K562 (cell line): ENCODE measurements at regions not wholly inside any gene's neighbourhood (a gene's known extent, or its start where the extent isn't known, plus 50 kb on each side); places are given as distances from the start of the nearest gene placed in this dataset.

ENCODE experiments used
- ATAC-seq: fragments of 200-7000 bp; cut with Tn5 transposase; 3 replicates; pipeline ENCODE4 v1.9.1; 2020; ENCODE audit warnings: moderate library complexity
- BruUV-seq: library from RNA; stranded (reverse); fragments of 400-500 nt; replicated peaks from 2 replicates; lab custom pipeline; 2021; lab: Mats Ljungman, UMichigan
- CTCF ChIA-PET: fragments of 300-600 bp; formaldehyde crosslinking; extraction: SDS; loops from one replicate; lab custom pipeline; 2021; ENCODE audit warnings: low intra/inter-chr PET ratio; lab: Yijun Ruan, JAX
- POLR2A ChIA-PET: fragments of 300-600, 350-650 bp; sonication (Branson Sonifier 250); formaldehyde crosslinking; extraction: SDS; loops from one replicate; lab custom pipeline; 2021; ENCODE audit warnings: antibody characterized with exemption, inconsistent platforms; lab: Yijun Ruan, JAX
- DNase-seq, 4 experiments: peaks; one replicate each; pipeline versions ENCODE4 v3.0.0 to v3.0.0-alpha.2; 2011 to 2018; ENCODE audit warnings: low spot score in 3 of 4, mixed read lengths in 3 of 4; ENCODE audit errors: extremely low read depth in 1 of 4
- FAIRE-seq: peaks from 2 replicates; lab custom pipeline; 2011; peaks lifted over from hg19 to GRCh38; lab: Jason Lieb, UNC
- H2AFZ ChIP-seq: 2 replicates; pipeline ENCODE4 v1.6.0; 2011; ENCODE audit warnings: low read depth, low read length, control low read depth, inconsistent platforms
- H3K27ac ChIP-seq: fragments of 200-600 bp; 3 replicates; pipeline ENCODE4 v1.8.0; 2011; ENCODE audit warnings: low read depth, mild to moderate bottlenecking, control low read depth, inconsistent platforms, low read length, moderate library complexity, mixed read lengths; ENCODE audit errors: extremely low read depth
- H3K27me3 ChIP-seq, 2 experiments: fragments of 300-600 bp in 1 of 2; 2 replicates in 1 of 2; 3 replicates in 1 of 2; pipeline versions ENCODE4 v1.6.0 to v1.8.0; 2011; ENCODE audit warnings: inconsistent platforms in 2 of 2, low read length in 2 of 2, mild to moderate bottlenecking in 1 of 2, mixed read lengths in 1 of 2, moderate library complexity in 1 of 2; ENCODE audit not compliant: control insufficient read depth in 2 of 2, insufficient read depth in 2 of 2
- H3K36me3 ChIP-seq: fragments of 300-600 bp; 3 replicates; pipeline ENCODE4 v1.8.0; 2011; ENCODE audit warnings: mild to moderate bottlenecking, low read length, inconsistent platforms; ENCODE audit not compliant: control insufficient read depth, insufficient read depth
- H3K4me1 ChIP-seq, 2 experiments: fragments of 200-600 bp in 1 of 2; replicated peaks in 1 of 2; 2 replicates in 1 of 2; 3 replicates in 1 of 2; pipeline versions ENCODE4 v1.5.1 to v1.8.0; 2011; ENCODE audit warnings: inconsistent platforms in 2 of 2, low read length in 2 of 2, mild to moderate bottlenecking in 1 of 2, mixed read lengths in 1 of 2, moderate library complexity in 1 of 2; ENCODE audit not compliant: control insufficient read depth in 2 of 2, insufficient read depth in 2 of 2
- H3K4me2 ChIP-seq: 2 replicates; pipeline ENCODE4 v1.6.1; 2011; ENCODE audit warnings: low read length, control low read depth, inconsistent platforms, mixed read lengths; ENCODE audit not compliant: insufficient read depth
- H3K4me3 ChIP-seq: fragments of 200-600 bp; sonication (generic), shearing (Covaris generic); 2 replicates; pipeline ENCODE4 v1.5.1; 2016; ENCODE audit warnings: control low read depth, inconsistent platforms
- H3K79me2 ChIP-seq: fragments of 200-600 bp; 3 replicates; pipeline ENCODE4 v1.8.0; 2011; ENCODE audit warnings: low read length, inconsistent platforms; ENCODE audit not compliant: control insufficient read depth, insufficient read depth
- H3K9ac ChIP-seq, 2 experiments: 2 replicates each; pipeline versions ENCODE4 v1.6.0 to v1.6.1; 2011; ENCODE audit warnings: low read depth in 2 of 2, low read length in 2 of 2, control low read depth in 1 of 2, inconsistent platforms in 1 of 2, mild to moderate bottlenecking in 1 of 2, mixed read lengths in 1 of 2; ENCODE audit not compliant: insufficient read depth in 1 of 2
- H3K9me1 ChIP-seq: one replicate; pipeline ENCODE4 v1.6.0; 2011; ENCODE audit warnings: inconsistent platforms, mild to moderate bottlenecking, low read length, moderate library complexity; ENCODE audit not compliant: control insufficient read depth, insufficient read depth
- H3K9me3 ChIP-seq: replicated peaks from 2 replicates; pipeline ENCODE4 v1.5.1; 2011; ENCODE audit warnings: low read depth, low read length, inconsistent platforms; ENCODE audit not compliant: control insufficient read depth, insufficient read depth
- H4K20me1 ChIP-seq: replicated peaks from 2 replicates; pipeline ENCODE4 v1.6.1; 2011; ENCODE audit warnings: low read length, inconsistent platforms, mixed read lengths; ENCODE audit not compliant: control insufficient read depth, insufficient read depth
- CBFA2T2 ChIP-seq: fragments of 450-650 bp; conservative IDR thresholded peaks from 2 replicates; pipeline ENCODE4 v1.6.1; 2017; ENCODE audit warnings: mild to moderate bottlenecking
- HMGN3 ChIP-seq: IDR thresholded peaks from 2 replicates; pipeline ENCODE4 v1.6.1; 2011; ENCODE audit warnings: borderline replicate concordance, low read depth, mild to moderate bottlenecking, mixed read lengths, low read length; ENCODE audit not compliant: insufficient read length; ENCODE audit errors: extremely low read depth
- MLX ChIP-seq, 2 experiments: fragments of 450-650 bp in 1 of 2; sonication (generic) in 1 of 2; formaldehyde crosslinking; conservative IDR thresholded peaks; 2 replicates each; pipeline versions ENCODE4 v1.4.0 to v1.8.1; 2020 to 2022; ENCODE audit warnings: mild to moderate bottlenecking in 1 of 2, missing genetic modification reagents in 1 of 2
- NR4A1 ChIP-seq, 2 experiments: fragments of 250-450 bp in 1 of 2; fragments of 450-650 bp in 1 of 2; sonication (Bioruptor Pico) in 1 of 2; IDR thresholded peaks; 2 replicates each; pipeline versions ENCODE4 v1.4.0 to v1.6.1; 2016 to 2020; ENCODE audit warnings: mild to moderate bottlenecking in 2 of 2, missing compliant biosample characterization in 1 of 2, missing genetic modification characterization in 1 of 2, moderate library complexity in 1 of 2
- PYGO2 ChIP-seq: fragments of 450-650 bp; IDR thresholded peaks from 2 replicates; pipeline ENCODE4 v1.6.1; 2016; ENCODE audit warnings: mild to moderate bottlenecking, missing genetic modification characterization, moderate library complexity, missing compliant biosample characterization
- TFE3 ChIP-seq: fragments of 450-650 bp; formaldehyde crosslinking; IDR thresholded peaks from 2 replicates; pipeline ENCODE4 v1.4.0; 2020; ENCODE audit warnings: mild to moderate bottlenecking, mixed read lengths
- WGBS: fragments of 100-300 bp; shearing (Covaris generic); methylation state at CpG from one replicate; pipeline ENCODE4 v1.1.6; 2016; ENCODE audit warnings: low coverage, mixed read lengths; ENCODE audit not compliant: insufficient coverage; ENCODE audit errors: missing lambda C conversion rate; 5-methylcytosine and 5-hydroxymethylcytosine counted together
- in situ Hi-C: fragments of 300-500 bp; cut with MboI; formaldehyde crosslinking; loops from 4 replicates; pipeline ENCODE4 v1.15.0; 2018; ENCODE audit warnings: inconsistent platforms, mixed read lengths
- intact Hi-C: fragments of 100-400 bp; cut with micrococcal nuclease; formaldehyde crosslinking; loops from 2 replicates; pipeline ENCODE4 v1.14.2; 2022

GRCh38 chr7:19378345-19378714 is 233.1 kb upstream of the FERD3L start:
- Histone ChIP-seq H3K9me1 (no peaks in the 10 kb centered on the region), H3K4me1 (no peaks in the 10 kb centered on the region), H3K4me3 (no peak overlapping the region), H3K9ac (no peak overlapping the region), H3K36me3 (no peaks in the 10 kb centered on the region), H3K9me3 (no peaks in the 10 kb centered on the region), H3K27ac (no peak overlapping the region), H4K20me1 (no peaks in the 10 kb centered on the region), H3K27me3 (no peaks in the 10 kb centered on the region), H3K4me2 (no peak overlapping the region), H3K79me2 (no peaks in the 10 kb centered on the region), H2AFZ (no peak overlapping the region)
- no TSS peak for BruUV-seq
- in situ Hi-C loops, result no loop called here
- ATAC-seq (no peak), DNase-seq (no peak), FAIRE-seq (no peak)
- ChIA-PET POLR2A (no interaction called here), CTCF (no interaction called here)
- no peak for TF ChIP-seq TFE3
- TF ChIP-seq NR4A1 (CRISPR knock-in tag; IDR thresholded peaks at IDR 0.05), result no peak
- no peak for TF ChIP-seq NR4A1 (tag; IDR thresholded peaks at IDR 0.05)
- TF ChIP-seq MLX (CRISPR knock-in tag; conservative IDR thresholded peaks at IDR 0.05), result no peak
- no peak for TF ChIP-seq CBFA2T2
- TF ChIP-seq HMGN3, result no peak
- no peak for TF ChIP-seq PYGO2 (tag)
- WGBS, result 5% methylated on average over 2 of the region's 2 CpGs
- intact Hi-C loops, result no loop called here
